GM23338 (cell line): ENCODE measurements at regions not wholly inside any gene's neighbourhood (a gene's known extent, or its start where the extent isn't known, plus 50 kb on each side); places are given as distances from the start of the nearest gene placed in this dataset.

Source experiments
- ATAC-seq: fragments of 200-7000 bp; cut with Tn5 transposase; 3 replicates; pipeline ENCODE4 v1.9.1; 2020
- DNase-seq: peaks from one replicate; pipeline ENCODE4 v3.0.0-alpha.2; 2015; ENCODE audit warnings: low spot score
- H2AFZ ChIP-seq: fragments of 200-600 bp; sonication (generic); 2 replicates; pipeline ENCODE4 v1.8.0; 2016; ENCODE audit warnings: antibody characterized with exemption, mild to moderate bottlenecking, moderate library complexity
- H3F3A ChIP-seq: fragments of 200-600 bp; sonication (generic); replicated peaks from 2 replicates; pipeline ENCODE4 v1.8.0; 2017; ENCODE audit warnings: antibody characterized with exemption, mixed run types, low read depth
- H3K27ac ChIP-seq: fragments of 200-600 bp; sonication (generic); 2 replicates; pipeline ENCODE4 v1.6.1; 2016; ENCODE audit warnings: low read depth
- H3K27me3 ChIP-seq: fragments of 200-600 bp; sonication (generic); 2 replicates; pipeline ENCODE4 v1.8.0; 2016; ENCODE audit warnings: mild to moderate bottlenecking, mixed run types, moderate library complexity; ENCODE audit not compliant: insufficient read depth
- H3K36me3 ChIP-seq: fragments of 200-600 bp; sonication (generic); 2 replicates; pipeline ENCODE4 v1.8.0; 2016; ENCODE audit warnings: mild to moderate bottlenecking; ENCODE audit not compliant: insufficient read depth
- H3K4me1 ChIP-seq: fragments of 200-600 bp; sonication (generic); 2 replicates; pipeline ENCODE4 v1.8.0; 2016; ENCODE audit warnings: mild to moderate bottlenecking, moderate library complexity; ENCODE audit not compliant: insufficient read depth
- H3K4me2 ChIP-seq: fragments of 200-600 bp; sonication (generic); 2 replicates; pipeline ENCODE4 v1.7.1; 2017; ENCODE audit warnings: mixed run types
- H3K4me3 ChIP-seq: fragments of 200-600 bp; sonication (generic); 2 replicates; pipeline ENCODE4 v1.6.1; 2016; ENCODE audit warnings: mixed run types
- H3K79me2 ChIP-seq: fragments of 200-600 bp; sonication (generic); replicated peaks from 2 replicates; pipeline ENCODE4 v1.8.0; 2017; ENCODE audit warnings: mild to moderate bottlenecking; ENCODE audit not compliant: insufficient read depth
- H3K9me2 ChIP-seq: fragments of 200-600 bp; sonication (generic); 2 replicates; pipeline ENCODE4 v1.8.0; 2017; ENCODE audit not compliant: insufficient read depth
- H4K20me1 ChIP-seq: fragments of 200-600 bp; sonication (generic); replicated peaks from 2 replicates; pipeline ENCODE4 v1.8.0; 2017; ENCODE audit warnings: mild to moderate bottlenecking; ENCODE audit not compliant: insufficient read depth
- H3K27ac Mint-ChIP-seq: 2 replicates; pipeline ENCODE4 v1.8.0; 2020; ENCODE audit warnings: inconsistent platforms, mild to moderate bottlenecking, moderate library complexity, mixed read lengths
- H3K27me3 Mint-ChIP-seq: 3 replicates; pipeline ENCODE4 v1.8.0; 2022; ENCODE audit warnings: low read depth, mild to moderate bottlenecking, moderate library complexity, mixed read lengths, inconsistent platforms; ENCODE audit not compliant: insufficient read depth, poor library complexity
- H3K36me3 Mint-ChIP-seq: 3 replicates; pipeline ENCODE4 v1.8.0; 2021; ENCODE audit warnings: low read depth, mild to moderate bottlenecking, inconsistent platforms, moderate library complexity, mixed read lengths
- H3K4me1 Mint-ChIP-seq: 3 replicates; pipeline ENCODE4 v1.8.0; 2020; ENCODE audit warnings: mild to moderate bottlenecking, inconsistent platforms, mixed read lengths
- H3K4me3 Mint-ChIP-seq: 3 replicates; pipeline ENCODE4 v1.8.0; 2021; ENCODE audit warnings: moderate library complexity, mild to moderate bottlenecking, inconsistent platforms, mixed read lengths
- H3K9me3 Mint-ChIP-seq: 3 replicates; pipeline ENCODE4 v1.8.0; 2020; ENCODE audit warnings: moderate library complexity, mild to moderate bottlenecking, inconsistent platforms, mixed read lengths
- CREB1 ChIP-seq: fragments of 250-450 bp; sonication (Bioruptor Pico); IDR thresholded peaks from 2 replicates; pipeline ENCODE4 v1.5.0; 2020; ENCODE audit warnings: low read depth, mild to moderate bottlenecking, moderate library complexity
- EZH2phosphoT487 ChIP-seq: fragments of 200-600 bp; sonication (generic); IDR thresholded peaks from one replicate; pipeline ENCODE4 v1.8.1; 2018; ENCODE audit warnings: antibody characterized with exemption; ENCODE audit not compliant: unreplicated experiment
- STAT1 ChIP-seq: IDR thresholded peaks from one replicate; pipeline ENCODE4 v1.6.1; 2016; ENCODE audit warnings: antibody characterized with exemption; ENCODE audit not compliant: unreplicated experiment
- ZNF114 ChIP-seq: fragments of 250-450 bp; sonication (Bioruptor Pico); IDR thresholded peaks from 2 replicates; pipeline ENCODE4 v1.5.0; 2020; ENCODE audit warnings: mild to moderate bottlenecking, moderate library complexity
- ZNF331 ChIP-seq: fragments of 250-450 bp; sonication (Bioruptor Pico); IDR thresholded peaks from 2 replicates; pipeline ENCODE4 v1.5.0; 2020; ENCODE audit warnings: low read depth, mild to moderate bottlenecking, moderate library complexity
- TF ChIP-seq, protein P1 (sequence below): fragments of 250-450 bp; sonication (Bioruptor Pico); IDR thresholded peaks from 2 replicates; pipeline ENCODE4 v1.5.0; 2020; ENCODE audit warnings: mild to moderate bottlenecking, moderate library complexity
- TF ChIP-seq, protein P2 (sequence below): IDR thresholded peaks from one replicate; pipeline ENCODE4 v1.6.1; 2018; ENCODE audit warnings: antibody characterized with exemption; ENCODE audit not compliant: unreplicated experiment
- TF ChIP-seq, protein P3 (sequence below), 2 experiments: fragments of 200-600 bp in 1 of 2; sonication (generic) in 1 of 2; conservative IDR thresholded peaks; 2 replicates each; pipeline versions ENCODE4 v1.5.1 to v1.6.1; 2016 to 2017; ENCODE audit warnings: antibody characterized with exemption in 2 of 2, low read depth in 2 of 2, mild to moderate bottlenecking in 2 of 2, moderate library complexity in 1 of 2
- TF ChIP-seq, protein P4 (sequence below): IDR thresholded peaks from 2 replicates; pipeline ENCODE4 v1.6.1; 2016; ENCODE audit warnings: antibody characterized with exemption

DNA sequence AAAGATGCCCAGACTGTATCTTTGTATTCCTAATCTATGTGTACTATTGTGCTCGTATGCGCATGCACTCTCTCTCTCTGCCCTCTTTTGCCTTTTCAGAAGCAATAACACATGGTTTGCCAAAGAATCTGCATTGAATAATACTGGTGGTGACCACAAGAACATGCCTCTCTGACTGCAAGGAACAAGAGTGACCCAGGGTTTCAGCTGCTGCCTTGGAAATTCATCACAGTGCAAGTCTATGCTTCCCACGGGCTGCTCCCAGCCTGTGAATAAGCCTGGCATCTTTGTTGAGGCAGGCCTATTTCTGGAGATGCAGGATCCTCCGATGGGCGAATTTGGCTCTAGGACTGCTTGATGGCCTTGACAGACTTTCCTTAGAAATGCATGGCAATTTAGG is 689.4 kb upstream of the FANCL start (continued):
- TF ChIP-seq, protein P1, sequence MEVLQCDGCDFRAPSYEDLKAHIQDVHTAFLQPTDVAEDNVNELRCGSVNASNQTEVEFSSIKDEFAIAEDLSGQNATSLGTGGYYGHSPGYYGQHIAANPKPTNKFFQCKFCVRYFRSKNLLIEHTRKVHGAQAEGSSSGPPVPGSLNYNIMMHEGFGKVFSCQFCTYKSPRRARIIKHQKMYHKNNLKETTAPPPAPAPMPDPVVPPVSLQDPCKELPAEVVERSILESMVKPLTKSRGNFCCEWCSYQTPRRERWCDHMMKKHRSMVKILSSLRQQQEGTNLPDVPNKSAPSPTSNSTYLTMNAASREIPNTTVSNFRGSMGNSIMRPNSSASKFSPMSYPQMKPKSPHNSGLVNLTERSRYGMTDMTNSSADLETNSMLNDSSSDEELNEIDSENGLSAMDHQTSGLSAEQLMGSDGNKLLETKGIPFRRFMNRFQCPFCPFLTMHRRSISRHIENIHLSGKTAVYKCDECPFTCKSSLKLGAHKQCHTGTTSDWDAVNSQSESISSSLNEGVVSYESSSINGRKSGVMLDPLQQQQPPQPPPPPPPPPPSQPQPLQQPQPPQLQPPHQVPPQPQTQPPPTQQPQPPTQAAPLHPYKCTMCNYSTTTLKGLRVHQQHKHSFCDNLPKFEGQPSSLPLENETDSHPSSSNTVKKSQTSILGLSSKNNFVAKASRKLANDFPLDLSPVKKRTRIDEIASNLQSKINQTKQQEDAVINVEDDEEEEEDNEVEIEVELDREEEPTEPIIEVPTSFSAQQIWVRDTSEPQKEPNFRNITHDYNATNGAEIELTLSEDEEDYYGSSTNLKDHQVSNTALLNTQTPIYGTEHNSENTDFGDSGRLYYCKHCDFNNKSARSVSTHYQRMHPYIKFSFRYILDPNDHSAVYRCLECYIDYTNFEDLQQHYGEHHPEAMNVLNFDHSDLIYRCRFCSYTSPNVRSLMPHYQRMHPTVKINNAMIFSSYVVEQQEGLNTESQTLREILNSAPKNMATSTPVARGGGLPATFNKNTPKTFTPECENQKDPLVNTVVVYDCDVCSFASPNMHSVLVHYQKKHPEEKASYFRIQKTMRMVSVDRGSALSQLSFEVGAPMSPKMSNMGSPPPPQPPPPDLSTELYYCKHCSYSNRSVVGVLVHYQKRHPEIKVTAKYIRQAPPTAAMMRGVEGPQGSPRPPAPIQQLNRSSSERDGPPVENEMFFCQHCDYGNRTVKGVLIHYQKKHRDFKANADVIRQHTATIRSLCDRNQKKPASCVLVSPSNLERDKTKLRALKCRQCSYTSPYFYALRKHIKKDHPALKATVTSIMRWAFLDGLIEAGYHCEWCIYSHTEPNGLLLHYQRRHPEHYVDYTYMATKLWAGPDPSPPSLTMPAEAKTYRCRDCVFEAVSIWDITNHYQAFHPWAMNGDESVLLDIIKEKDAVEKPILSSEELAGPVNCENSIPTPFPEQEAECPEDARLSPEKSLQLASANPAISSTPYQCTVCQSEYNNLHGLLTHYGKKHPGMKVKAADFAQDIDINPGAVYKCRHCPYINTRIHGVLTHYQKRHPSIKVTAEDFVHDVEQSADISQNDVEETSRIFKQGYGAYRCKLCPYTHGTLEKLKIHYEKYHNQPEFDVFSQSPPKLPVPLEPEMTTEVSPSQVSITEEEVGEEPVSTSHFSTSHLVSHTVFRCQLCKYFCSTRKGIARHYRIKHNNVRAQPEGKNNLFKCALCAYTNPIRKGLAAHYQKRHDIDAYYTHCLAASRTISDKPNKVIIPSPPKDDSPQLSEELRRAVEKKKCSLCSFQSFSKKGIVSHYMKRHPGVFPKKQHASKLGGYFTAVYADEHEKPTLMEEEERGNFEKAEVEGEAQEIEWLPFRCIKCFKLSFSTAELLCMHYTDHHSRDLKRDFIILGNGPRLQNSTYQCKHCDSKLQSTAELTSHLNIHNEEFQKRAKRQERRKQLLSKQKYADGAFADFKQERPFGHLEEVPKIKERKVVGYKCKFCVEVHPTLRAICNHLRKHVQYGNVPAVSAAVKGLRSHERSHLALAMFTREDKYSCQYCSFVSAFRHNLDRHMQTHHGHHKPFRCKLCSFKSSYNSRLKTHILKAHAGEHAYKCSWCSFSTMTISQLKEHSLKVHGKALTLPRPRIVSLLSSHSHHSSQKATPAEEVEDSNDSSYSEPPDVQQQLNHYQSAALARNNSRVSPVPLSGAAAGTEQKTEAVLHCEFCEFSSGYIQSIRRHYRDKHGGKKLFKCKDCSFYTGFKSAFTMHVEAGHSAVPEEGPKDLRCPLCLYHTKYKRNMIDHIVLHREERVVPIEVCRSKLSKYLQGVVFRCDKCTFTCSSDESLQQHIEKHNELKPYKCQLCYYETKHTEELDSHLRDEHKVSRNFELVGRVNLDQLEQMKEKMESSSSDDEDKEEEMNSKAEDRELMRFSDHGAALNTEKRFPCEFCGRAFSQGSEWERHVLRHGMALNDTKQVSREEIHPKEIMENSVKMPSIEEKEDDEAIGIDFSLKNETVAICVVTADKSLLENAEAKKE, result no peak
- TF ChIP-seq EZH2phosphoT487, result no peak
- no peak for TF ChIP-seq STAT1

DNA sequence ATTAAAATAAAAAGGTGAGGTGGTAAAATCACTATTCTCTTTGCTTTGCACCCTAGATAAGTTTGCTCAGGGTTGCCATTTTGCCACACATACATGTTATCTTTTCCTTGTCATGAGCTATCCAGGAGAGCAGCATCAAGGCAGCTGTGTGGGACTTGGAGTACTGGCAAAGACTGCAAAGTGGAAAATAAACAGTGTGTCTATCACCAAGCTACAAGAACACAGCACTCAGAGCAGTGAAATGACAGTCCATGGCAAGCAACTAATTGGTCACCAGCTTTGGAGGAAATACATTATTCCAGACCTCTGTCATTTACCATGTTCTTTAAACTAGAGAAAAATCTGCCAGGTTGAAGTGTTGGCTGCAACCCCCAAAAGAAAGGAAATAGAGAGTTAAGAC is 687.8 kb upstream of the FANCL start:
- H3K27me3 Mint-ChIP-seq, result no peaks in the 10 kb centered on the region
- TF ChIP-seq STAT1 (no peak), ZNF331 (CRISPR knock-in tag) (no peak), ZNF114 (CRISPR knock-in tag) (no peak), CREB1 (CRISPR knock-in tag) (no peak)
- TF ChIP-seq, protein P2, sequence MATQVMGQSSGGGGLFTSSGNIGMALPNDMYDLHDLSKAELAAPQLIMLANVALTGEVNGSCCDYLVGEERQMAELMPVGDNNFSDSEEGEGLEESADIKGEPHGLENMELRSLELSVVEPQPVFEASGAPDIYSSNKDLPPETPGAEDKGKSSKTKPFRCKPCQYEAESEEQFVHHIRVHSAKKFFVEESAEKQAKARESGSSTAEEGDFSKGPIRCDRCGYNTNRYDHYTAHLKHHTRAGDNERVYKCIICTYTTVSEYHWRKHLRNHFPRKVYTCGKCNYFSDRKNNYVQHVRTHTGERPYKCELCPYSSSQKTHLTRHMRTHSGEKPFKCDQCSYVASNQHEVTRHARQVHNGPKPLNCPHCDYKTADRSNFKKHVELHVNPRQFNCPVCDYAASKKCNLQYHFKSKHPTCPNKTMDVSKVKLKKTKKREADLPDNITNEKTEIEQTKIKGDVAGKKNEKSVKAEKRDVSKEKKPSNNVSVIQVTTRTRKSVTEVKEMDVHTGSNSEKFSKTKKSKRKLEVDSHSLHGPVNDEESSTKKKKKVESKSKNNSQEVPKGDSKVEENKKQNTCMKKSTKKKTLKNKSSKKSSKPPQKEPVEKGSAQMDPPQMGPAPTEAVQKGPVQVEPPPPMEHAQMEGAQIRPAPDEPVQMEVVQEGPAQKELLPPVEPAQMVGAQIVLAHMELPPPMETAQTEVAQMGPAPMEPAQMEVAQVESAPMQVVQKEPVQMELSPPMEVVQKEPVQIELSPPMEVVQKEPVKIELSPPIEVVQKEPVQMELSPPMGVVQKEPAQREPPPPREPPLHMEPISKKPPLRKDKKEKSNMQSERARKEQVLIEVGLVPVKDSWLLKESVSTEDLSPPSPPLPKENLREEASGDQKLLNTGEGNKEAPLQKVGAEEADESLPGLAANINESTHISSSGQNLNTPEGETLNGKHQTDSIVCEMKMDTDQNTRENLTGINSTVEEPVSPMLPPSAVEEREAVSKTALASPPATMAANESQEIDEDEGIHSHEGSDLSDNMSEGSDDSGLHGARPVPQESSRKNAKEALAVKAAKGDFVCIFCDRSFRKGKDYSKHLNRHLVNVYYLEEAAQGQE, result no peak
- TF ChIP-seq, protein P3, sequence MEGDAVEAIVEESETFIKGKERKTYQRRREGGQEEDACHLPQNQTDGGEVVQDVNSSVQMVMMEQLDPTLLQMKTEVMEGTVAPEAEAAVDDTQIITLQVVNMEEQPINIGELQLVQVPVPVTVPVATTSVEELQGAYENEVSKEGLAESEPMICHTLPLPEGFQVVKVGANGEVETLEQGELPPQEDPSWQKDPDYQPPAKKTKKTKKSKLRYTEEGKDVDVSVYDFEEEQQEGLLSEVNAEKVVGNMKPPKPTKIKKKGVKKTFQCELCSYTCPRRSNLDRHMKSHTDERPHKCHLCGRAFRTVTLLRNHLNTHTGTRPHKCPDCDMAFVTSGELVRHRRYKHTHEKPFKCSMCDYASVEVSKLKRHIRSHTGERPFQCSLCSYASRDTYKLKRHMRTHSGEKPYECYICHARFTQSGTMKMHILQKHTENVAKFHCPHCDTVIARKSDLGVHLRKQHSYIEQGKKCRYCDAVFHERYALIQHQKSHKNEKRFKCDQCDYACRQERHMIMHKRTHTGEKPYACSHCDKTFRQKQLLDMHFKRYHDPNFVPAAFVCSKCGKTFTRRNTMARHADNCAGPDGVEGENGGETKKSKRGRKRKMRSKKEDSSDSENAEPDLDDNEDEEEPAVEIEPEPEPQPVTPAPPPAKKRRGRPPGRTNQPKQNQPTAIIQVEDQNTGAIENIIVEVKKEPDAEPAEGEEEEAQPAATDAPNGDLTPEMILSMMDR (conservative IDR thresholded peaks at IDR 0.05; ENCODE audit: low read depth in 2 of 2), result no peak
- TF ChIP-seq, protein P4, sequence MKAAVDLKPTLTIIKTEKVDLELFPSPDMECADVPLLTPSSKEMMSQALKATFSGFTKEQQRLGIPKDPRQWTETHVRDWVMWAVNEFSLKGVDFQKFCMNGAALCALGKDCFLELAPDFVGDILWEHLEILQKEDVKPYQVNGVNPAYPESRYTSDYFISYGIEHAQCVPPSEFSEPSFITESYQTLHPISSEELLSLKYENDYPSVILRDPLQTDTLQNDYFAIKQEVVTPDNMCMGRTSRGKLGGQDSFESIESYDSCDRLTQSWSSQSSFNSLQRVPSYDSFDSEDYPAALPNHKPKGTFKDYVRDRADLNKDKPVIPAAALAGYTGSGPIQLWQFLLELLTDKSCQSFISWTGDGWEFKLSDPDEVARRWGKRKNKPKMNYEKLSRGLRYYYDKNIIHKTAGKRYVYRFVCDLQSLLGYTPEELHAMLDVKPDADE, result no peak
- no peaks in the 10 kb centered on the region for H3K36me3 Mint-ChIP-seq
- Histone ChIP-seq H3F3A (no peaks in the 10 kb centered on the region), H3K4me2 (no peak overlapping the region), H2AFZ (no peak overlapping the region), H3K27ac (no peak overlapping the region), H4K20me1 (no peaks in the 10 kb centered on the region), H3K4me3 (no peak overlapping the region), H3K27me3 (no peaks in the 10 kb centered on the region), H3K9me2 (no peaks in the 10 kb centered on the region; the same call in 1 of the 2 replicates), H3K4me1 (peaks cover 42% of the 10 kb centered on the region), H3K36me3 (no peaks in the 10 kb centered on the region), H3K79me2 (no peaks in the 10 kb centered on the region)
- ATAC-seq (no peak), DNase-seq (no peak)
- peaks cover 33% of the 10 kb centered on the region for H3K4me1 Mint-ChIP-seq
- H3K4me3 Mint-ChIP-seq, result no peak overlapping the region
- H3K9me3 Mint-ChIP-seq, result no peaks in the 10 kb centered on the region
- H3K27ac Mint-ChIP-seq, result no peak overlapping the region
